PFSK-1 (cell line): ENCODE measurements at regions not wholly inside any gene's neighbourhood (a gene's known extent, or its start where the extent isn't known, plus 50 kb on each side); places are given as distances from the start of the nearest gene placed in this dataset.

Experiments
- POLR2AphosphoS5 ChIP-seq: IDR thresholded peaks from 2 replicates; pipeline ENCODE4 v1.6.1; 2012; ENCODE audit warnings: low read depth, mild to moderate bottlenecking, control low read depth, low read length, moderate library complexity
- REST ChIP-seq, 2 experiments: IDR thresholded peaks; 2 replicates each; pipeline versions ENCODE4 v1.6.1 to v1.8.0; 2011 to 2012; ENCODE audit warnings: low read depth in 2 of 2, low read length in 2 of 2, control low read depth in 1 of 2, inconsistent platforms in 1 of 2, mild to moderate bottlenecking in 1 of 2, moderate library complexity in 1 of 2; ENCODE audit not compliant: insufficient read depth in 1 of 2

GRCh38 chr12:18923721-18924120 is 185.8 kb downstream of the CAPZA3 start:
- TF ChIP-seq REST (IDR thresholded peaks at IDR 0.05; ENCODE audit: insufficient read depth in 1 of 2, low read depth in 2 of 2, low read length in 2 of 2) (no peak), POLR2AphosphoS5 (no peak)
